MCF 10A (cell line): ENCODE measurements at regions not wholly inside any gene's neighbourhood (a gene's known extent, or its start where the extent isn't known, plus 50 kb on each side); places are given as distances from the start of the nearest gene placed in this dataset.
"Not testable (repeated sequence)": the region's sequence is repeated elsewhere in the genome, so short reads cannot be mapped to it uniquely, and the experiment has no call there.

Experiments
- BruUV-seq: library from RNA; stranded (reverse); fragments of 400-500 nt; replicated peaks from 2 replicates; lab custom pipeline; 2021; lab: Mats Ljungman, UMichigan
- CTCF ChIA-PET: fragments of 300-600 bp; sonication (Branson Sonifier 250); formaldehyde crosslinking; extraction: SDS; loops from one replicate; lab custom pipeline; 2021; ENCODE audit warnings: antibody characterized with exemption, inconsistent platforms; lab: Yijun Ruan, JAX
- POLR2A ChIA-PET: fragments of 300-600, 350-650 bp; sonication (Branson Sonifier 250); formaldehyde crosslinking; extraction: SDS; loops from one replicate; lab custom pipeline; 2020; ENCODE audit warnings: antibody characterized with exemption, inconsistent platforms; lab: Yijun Ruan, JAX
- DNase-seq: peaks from one replicate; pipeline ENCODE4 v3.0.0-alpha.2; 2018; ENCODE audit not compliant: unreplicated experiment
- H3K27ac Mint-ChIP-seq: one replicate; pipeline ENCODE4 v1.8.0; 2022; ENCODE audit warnings: mild to moderate bottlenecking, low read depth, mixed read lengths; ENCODE audit not compliant: unreplicated experiment
- H3K27me3 Mint-ChIP-seq: one replicate; pipeline ENCODE4 v1.8.0; 2022; ENCODE audit warnings: mixed read lengths; ENCODE audit not compliant: insufficient read depth, unreplicated experiment
- H3K36me3 Mint-ChIP-seq: one replicate; pipeline ENCODE4 v1.8.0; 2022; ENCODE audit warnings: mild to moderate bottlenecking, moderate library complexity, mixed read lengths; ENCODE audit not compliant: insufficient read depth, unreplicated experiment
- H3K4me1 Mint-ChIP-seq: one replicate; pipeline ENCODE4 v1.8.0; 2022; ENCODE audit warnings: mixed read lengths; ENCODE audit not compliant: insufficient read depth, unreplicated experiment
- H3K4me3 Mint-ChIP-seq: one replicate; pipeline ENCODE4 v1.8.0; 2022; ENCODE audit warnings: mild to moderate bottlenecking, moderate library complexity, mixed read lengths; ENCODE audit not compliant: unreplicated experiment
- H3K9me3 Mint-ChIP-seq: one replicate; pipeline ENCODE4 v1.8.0; 2022; ENCODE audit warnings: mixed read lengths; ENCODE audit not compliant: unreplicated experiment
- CTCF ChIP-seq: fragments of 200-600 bp; IDR thresholded peaks from one replicate; pipeline ENCODE4 v1.8.0; 2022; ENCODE audit warnings: antibody characterized with exemption, mild to moderate bottlenecking; ENCODE audit not compliant: unreplicated experiment
- intact Hi-C: fragments of 100-400 bp; cut with micrococcal nuclease; formaldehyde crosslinking; loops from 2 replicates; pipeline ENCODE4 v1.14.1; 2022

GRCh38 chr3:187473778-187474406 lies 105.7 kb downstream of the RTP4 start:
- H3K27ac Mint-ChIP-seq, result no peak overlapping the region
- H3K9me3 Mint-ChIP-seq, result peaks cover 25% of the 10 kb centered on the region
- no peak overlapping the region for H3K4me3 Mint-ChIP-seq
- no peak for TF ChIP-seq CTCF
- H3K27me3 Mint-ChIP-seq, result peaks cover 15% of the 10 kb centered on the region
- H3K36me3 Mint-ChIP-seq, result no peaks in the 10 kb centered on the region
- peak; percentile 17 for DNase-seq
- BruUV-seq, result no TSS peak
- intact Hi-C loops, result no loop called here
- no peaks in the 10 kb centered on the region for H3K4me1 Mint-ChIP-seq
- ChIA-PET POLR2A (no interaction called here), CTCF (interaction anchor here (0.7 kb wide), 1 partner anchor 951 kb away, joined by 4 read pairs; no protein-coding TSS in a partner anchor)

DNA sequence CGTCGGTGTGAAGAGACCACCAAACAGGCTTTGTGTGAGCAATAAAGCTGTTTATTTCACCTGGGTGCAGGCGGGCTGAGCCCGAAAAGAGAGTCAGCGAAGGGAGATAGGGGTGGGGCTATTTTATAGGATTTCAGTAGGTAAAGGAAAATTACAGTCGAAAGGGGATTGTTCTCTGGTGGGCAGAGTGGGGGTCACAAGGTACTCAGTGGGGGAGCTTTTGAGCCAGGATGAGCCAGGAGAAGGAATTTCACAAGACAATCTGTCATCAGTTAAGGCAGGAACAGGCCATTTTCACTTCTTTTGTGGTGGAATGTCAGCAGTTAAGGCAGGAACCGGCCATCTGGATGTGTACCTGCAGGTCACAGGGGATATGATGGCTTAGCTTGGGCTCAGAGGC lies 98.1 kb downstream of the RTP4 start:
- H3K27ac Mint-ChIP-seq, H3K36me3 Mint-ChIP-seq, H3K4me1 Mint-ChIP-seq, CTCF ChIA-PET, DNase-seq, intact Hi-C loops, BruUV-seq, POLR2A ChIA-PET, H3K4me3 Mint-ChIP-seq: not testable (repeated sequence)
- Mint-ChIP-seq H3K9me3 (peaks cover 16% of the 10 kb centered on the region), H3K27me3 (peaks cover 46% of the 10 kb centered on the region)

- no peak for TF ChIP-seq CTCF
- Mint-ChIP-seq H3K9me3 (peaks cover 8% of the 10 kb centered on the region), H3K4me1 (no peaks in the 10 kb centered on the region), H3K4me3 (no peak overlapping the region), H3K27me3 (peaks cover 46% of the 10 kb centered on the region), H3K36me3 (no peaks in the 10 kb centered on the region), H3K27ac (no peak overlapping the region)
- DNase-seq, result no peak
- BruUV-seq, result no TSS peak
- ChIA-PET CTCF (no interaction called here), POLR2A (no interaction called here)
- intact Hi-C loops, result no loop called here
These were observed 97.3 kb downstream of the RTP4 start for GRCh38 chr3:187465503-187465902.

- no peak for TF ChIP-seq CTCF
- Mint-ChIP-seq H3K4me1 (no peaks in the 10 kb centered on the region), H3K4me3 (no peak overlapping the region), H3K9me3 (no peaks in the 10 kb centered on the region), H3K27me3 (peaks cover 39% of the 10 kb centered on the region), H3K27ac (no peak overlapping the region), H3K36me3 (no peaks in the 10 kb centered on the region)
- BruUV-seq, result no TSS peak
- DNase-seq, result no peak
- intact Hi-C loops, result no loop called here
- ChIA-PET POLR2A (no interaction called here), CTCF (no interaction called here)
These were observed 96.5 kb downstream of the RTP4 start for GRCh38 chr3:187464682-187465081.
